Gastrocnemius medialis (tissue), 4 donors: ENCODE measurements at regions not wholly inside any gene's neighbourhood (a gene's known extent, or its start where the extent isn't known, plus 50 kb on each side); places are given as distances from the start of the nearest gene placed in this dataset.

ENCODE experiments used
- POLR2A ChIP-seq, 2 donors: fragments of 450-650 bp; IDR thresholded peaks; one replicate each; pipeline ENCODE4 v1.6.1; 2017; ENCODE audit warnings: antibody characterized with exemption in 2 of 2, mild to moderate bottlenecking in 2 of 2, moderate library complexity in 2 of 2
- TF ChIP-seq, protein P1 (sequence below), 5 experiments: fragments of 450-650 bp in 3 of 5; fragments of 200-600 bp in 2 of 5; sonication (generic) in 2 of 5; IDR thresholded peaks in 4 of 5; conservative IDR thresholded peaks in 1 of 5; 1 replicate in 4 of 5; 2 replicates in 1 of 5; pipeline ENCODE4 v1.5.1; 2016 to 2019; ENCODE audit warnings: antibody characterized with exemption in 5 of 5, mild to moderate bottlenecking in 3 of 5, moderate library complexity in 3 of 5

DNA sequence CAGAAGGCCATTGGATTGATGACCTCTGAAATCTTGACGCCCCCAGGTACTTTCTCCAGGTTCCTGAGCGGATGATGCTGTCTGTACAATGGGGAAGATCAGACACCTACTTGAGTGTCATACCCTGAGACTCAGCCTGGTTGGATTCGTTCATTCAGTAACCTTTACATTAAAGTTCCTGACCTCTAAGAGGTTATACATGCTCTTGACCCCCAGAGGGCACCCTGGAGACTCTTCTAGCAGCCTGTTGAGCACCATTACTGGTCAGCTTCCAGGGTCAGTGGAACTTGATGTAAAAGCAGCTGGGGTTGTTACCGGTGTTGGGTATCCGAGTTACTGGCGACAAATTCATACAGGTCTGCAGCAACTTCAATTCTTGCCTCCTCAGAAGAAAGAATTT lies 114.3 kb upstream of the ZNF678 start:
- no peak for TF ChIP-seq POLR2A (IDR thresholded peaks at IDR 0.05)
- TF ChIP-seq, protein P1, sequence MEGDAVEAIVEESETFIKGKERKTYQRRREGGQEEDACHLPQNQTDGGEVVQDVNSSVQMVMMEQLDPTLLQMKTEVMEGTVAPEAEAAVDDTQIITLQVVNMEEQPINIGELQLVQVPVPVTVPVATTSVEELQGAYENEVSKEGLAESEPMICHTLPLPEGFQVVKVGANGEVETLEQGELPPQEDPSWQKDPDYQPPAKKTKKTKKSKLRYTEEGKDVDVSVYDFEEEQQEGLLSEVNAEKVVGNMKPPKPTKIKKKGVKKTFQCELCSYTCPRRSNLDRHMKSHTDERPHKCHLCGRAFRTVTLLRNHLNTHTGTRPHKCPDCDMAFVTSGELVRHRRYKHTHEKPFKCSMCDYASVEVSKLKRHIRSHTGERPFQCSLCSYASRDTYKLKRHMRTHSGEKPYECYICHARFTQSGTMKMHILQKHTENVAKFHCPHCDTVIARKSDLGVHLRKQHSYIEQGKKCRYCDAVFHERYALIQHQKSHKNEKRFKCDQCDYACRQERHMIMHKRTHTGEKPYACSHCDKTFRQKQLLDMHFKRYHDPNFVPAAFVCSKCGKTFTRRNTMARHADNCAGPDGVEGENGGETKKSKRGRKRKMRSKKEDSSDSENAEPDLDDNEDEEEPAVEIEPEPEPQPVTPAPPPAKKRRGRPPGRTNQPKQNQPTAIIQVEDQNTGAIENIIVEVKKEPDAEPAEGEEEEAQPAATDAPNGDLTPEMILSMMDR (IDR thresholded peaks at IDR 0.05 in 4 of 5, conservative IDR thresholded peaks at IDR 0.05 in 1 of 5) = peak in 1 of 5 experiments; percentile 34
